ENCODE measurements at regions not wholly inside any gene's neighbourhood (a gene's known extent, or its start where the extent isn't known, plus 50 kb on each side); places are given as distances from the start of the nearest gene placed in this dataset.

GRCh38 chr5:162456086-162456485 is 388.5 kb downstream of the GABRG2 start:
- Histone ChIP-seq H3K9me3 (ENCODE audit: control insufficient read depth, insufficient read depth, low read depth, low read length) (no peaks in the 10 kb centered on the region), H3K9ac (ENCODE audit: insufficient read depth, low read length) (no peak overlapping the region), H3K27ac (ENCODE audit: insufficient read depth, low read length) (no peak overlapping the region), H3K36me3 (ENCODE audit: control insufficient read depth, insufficient read depth, low read length) (no peaks in the 10 kb centered on the region), H3K4me1 (ENCODE audit: control insufficient read depth, extremely low read depth, insufficient read depth, low read length) (no peaks in the 10 kb centered on the region), H3K4me3 (replicated peaks in 1 of 4; ENCODE audit: control extremely low read depth in 1 of 4, insufficient read depth in 1 of 4, low read depth in 3 of 4, low read length in 4 of 4) (no peak overlapping the region), H3K27me3 (ENCODE audit: control insufficient read depth, insufficient read depth, low read length) (no peaks in the 10 kb centered on the region), H3K4me2 (ENCODE audit: extremely low read depth, insufficient read depth, low read length) (no peak overlapping the region), H4K20me1 (ENCODE audit: control insufficient read depth, extremely low read depth, insufficient read depth, low read length) (no peaks in the 10 kb centered on the region), H3K79me2 (ENCODE audit: control insufficient read depth, insufficient read depth, low read length) (no peaks in the 10 kb centered on the region), H2AFZ (ENCODE audit: low read length) (no peak overlapping the region)
- no peak for DNase-seq (ENCODE audit: low read depth in 2 of 2)
- TF ChIP-seq EZH2 (IDR thresholded peaks at IDR 0.05; ENCODE audit: low read length, missing control alignments) (no peak), CTCF (conservative IDR thresholded peaks at IDR 0.05 in 1 of 2, IDR thresholded peaks at IDR 0.05 in 1 of 2; ENCODE audit: low read depth in 1 of 2, low read length in 2 of 2) (no peak)

- Histone ChIP-seq H4K20me1 (ENCODE audit: control insufficient read depth, extremely low read depth, insufficient read depth, low read length) (no peaks in the 10 kb centered on the region), H3K36me3 (ENCODE audit: control insufficient read depth, insufficient read depth, low read length) (no peaks in the 10 kb centered on the region), H3K79me2 (ENCODE audit: control insufficient read depth, insufficient read depth, low read length) (no peaks in the 10 kb centered on the region), H3K4me2 (ENCODE audit: extremely low read depth, insufficient read depth, low read length) (no peak overlapping the region), H3K4me1 (ENCODE audit: control insufficient read depth, extremely low read depth, insufficient read depth, low read length) (no peaks in the 10 kb centered on the region), H2AFZ (ENCODE audit: low read length) (no peak overlapping the region), H3K4me3 (replicated peaks in 1 of 4; ENCODE audit: control extremely low read depth in 1 of 4, insufficient read depth in 1 of 4, low read depth in 3 of 4, low read length in 4 of 4) (no peak overlapping the region), H3K27me3 (ENCODE audit: control insufficient read depth, insufficient read depth, low read length) (no peaks in the 10 kb centered on the region), H3K9ac (ENCODE audit: insufficient read depth, low read length) (no peak overlapping the region), H3K27ac (ENCODE audit: insufficient read depth, low read length) (no peak overlapping the region), H3K9me3 (ENCODE audit: control insufficient read depth, insufficient read depth, low read depth, low read length) (no peaks in the 10 kb centered on the region)
- DNase-seq (ENCODE audit: low read depth in 2 of 2): no peak
- TF ChIP-seq EZH2 (IDR thresholded peaks at IDR 0.05; ENCODE audit: low read length, missing control alignments) (no peak), CTCF (conservative IDR thresholded peaks at IDR 0.05 in 1 of 2, IDR thresholded peaks at IDR 0.05 in 1 of 2; ENCODE audit: low read depth in 1 of 2, low read length in 2 of 2) (no peak)
These were observed 398.4 kb downstream of the GABRG2 start for GRCh38 chr5:162466011-162466410.

- Histone ChIP-seq H3K79me2 (ENCODE audit: control insufficient read depth, insufficient read depth, low read length) (no peaks in the 10 kb centered on the region), H3K4me3 (replicated peaks in 1 of 4; ENCODE audit: control extremely low read depth in 1 of 4, insufficient read depth in 1 of 4, low read depth in 3 of 4, low read length in 4 of 4) (no peak overlapping the region), H2AFZ (ENCODE audit: low read length) (no peak overlapping the region), H3K4me2 (ENCODE audit: extremely low read depth, insufficient read depth, low read length) (no peak overlapping the region), H3K27me3 (ENCODE audit: control insufficient read depth, insufficient read depth, low read length) (no peaks in the 10 kb centered on the region), H4K20me1 (ENCODE audit: control insufficient read depth, extremely low read depth, insufficient read depth, low read length) (no peaks in the 10 kb centered on the region), H3K27ac (ENCODE audit: insufficient read depth, low read length) (no peak overlapping the region), H3K9me3 (ENCODE audit: control insufficient read depth, insufficient read depth, low read depth, low read length) (no peaks in the 10 kb centered on the region), H3K4me1 (ENCODE audit: control insufficient read depth, extremely low read depth, insufficient read depth, low read length) (no peaks in the 10 kb centered on the region), H3K9ac (ENCODE audit: insufficient read depth, low read length) (no peak overlapping the region), H3K36me3 (ENCODE audit: control insufficient read depth, insufficient read depth, low read length) (no peaks in the 10 kb centered on the region)
- DNase-seq (ENCODE audit: low read depth in 2 of 2): no peak
- no peak for TF ChIP-seq EZH2 (IDR thresholded peaks at IDR 0.05; ENCODE audit: low read length, missing control alignments)
- TF ChIP-seq CTCF (conservative IDR thresholded peaks at IDR 0.05 in 1 of 2, IDR thresholded peaks at IDR 0.05 in 1 of 2; ENCODE audit: low read depth in 1 of 2, low read length in 2 of 2): no peak
These were observed 405.6 kb downstream of the GABRG2 start for GRCh38 chr5:162473041-162473714.
